NCI-H345 (cell line): ENCODE measurements at regions not wholly inside any gene's neighbourhood (a gene's known extent, or its start where the extent isn't known, plus 50 kb on each side); places are given as distances from the start of the nearest gene placed in this dataset.

Experiments used
- DNase-seq: peaks from one replicate; lab custom pipeline; 2025; lab: John Stamatoyannopoulos, UW

DNA sequence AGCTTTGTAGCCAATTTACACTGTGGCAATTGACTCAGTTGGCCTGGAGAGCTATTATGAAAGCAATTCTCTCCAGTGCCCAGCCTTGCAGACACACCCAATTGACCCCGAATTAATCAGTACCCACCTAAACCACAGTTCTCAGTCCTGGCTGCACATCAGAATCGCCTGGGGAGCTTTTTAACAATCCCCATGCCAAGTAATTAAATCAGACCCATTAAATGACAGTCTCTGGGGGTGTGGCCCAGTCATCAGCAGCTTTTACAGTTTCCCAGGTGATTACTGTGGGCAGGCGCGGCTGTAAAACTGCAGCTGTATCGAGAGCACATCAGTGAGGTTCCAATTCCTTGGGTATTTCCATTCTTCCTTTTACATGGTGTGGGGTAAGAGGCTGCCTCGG is 460.9 kb upstream of the FAT1 start:
- DNase-seq = no peak

DNA sequence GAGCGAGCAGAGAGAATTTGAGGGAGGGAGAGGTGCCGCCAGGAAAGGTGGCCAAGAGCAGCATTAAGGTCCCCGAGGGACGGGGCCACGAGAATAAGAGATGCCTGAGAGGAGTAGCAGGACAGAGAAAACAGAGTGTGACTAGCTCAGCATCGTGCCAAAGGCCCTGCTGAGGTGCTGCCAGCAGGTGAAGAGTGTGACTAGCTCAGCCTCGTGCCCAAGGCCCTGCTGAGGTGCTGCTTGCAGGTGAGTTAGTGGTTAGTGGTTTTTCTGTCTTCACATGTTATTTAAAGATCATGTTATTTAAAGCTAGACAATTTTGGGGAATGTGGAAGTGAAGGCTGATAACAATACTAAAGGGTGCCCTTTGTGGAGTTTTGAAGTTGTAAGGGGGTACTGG is 464.5 kb upstream of the FAT1 start:
- DNase-seq = no peak

GRCh38 chr4:187188741-187189140 is 465.1 kb upstream of the FAT1 start:
- no peak for DNase-seq

- no peak for DNase-seq
Observed at GRCh38 chr4:187190390-187190789, 466.7 kb upstream of the FAT1 start.

DNA sequence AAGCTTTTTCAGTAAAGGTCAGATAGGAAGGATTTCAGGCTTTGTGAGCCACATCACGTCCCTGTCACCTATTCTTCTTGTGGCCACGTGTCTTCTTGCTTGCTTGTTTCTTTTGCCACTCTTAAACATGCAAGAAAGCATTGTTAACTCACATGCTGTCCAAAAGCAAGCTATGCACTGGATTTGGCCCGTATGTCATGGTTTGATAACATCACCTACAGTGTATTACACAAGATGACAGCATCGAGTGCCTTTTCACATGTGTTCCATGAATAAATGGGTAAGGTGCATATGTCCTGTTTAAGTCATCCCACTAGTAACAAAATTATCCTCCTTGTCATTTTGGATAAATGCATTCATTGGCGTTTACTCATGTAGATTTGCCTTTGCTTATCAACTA is 468.0 kb upstream of the FAT1 start:
- DNase-seq = no peak

- no peak for DNase-seq
Observed at GRCh38 chr4:187192266-187192665, 468.6 kb upstream of the FAT1 start.

- DNase-seq = no peak
Observed at GRCh38 chr4:187193141-187193540, 469.5 kb upstream of the FAT1 start.

DNA sequence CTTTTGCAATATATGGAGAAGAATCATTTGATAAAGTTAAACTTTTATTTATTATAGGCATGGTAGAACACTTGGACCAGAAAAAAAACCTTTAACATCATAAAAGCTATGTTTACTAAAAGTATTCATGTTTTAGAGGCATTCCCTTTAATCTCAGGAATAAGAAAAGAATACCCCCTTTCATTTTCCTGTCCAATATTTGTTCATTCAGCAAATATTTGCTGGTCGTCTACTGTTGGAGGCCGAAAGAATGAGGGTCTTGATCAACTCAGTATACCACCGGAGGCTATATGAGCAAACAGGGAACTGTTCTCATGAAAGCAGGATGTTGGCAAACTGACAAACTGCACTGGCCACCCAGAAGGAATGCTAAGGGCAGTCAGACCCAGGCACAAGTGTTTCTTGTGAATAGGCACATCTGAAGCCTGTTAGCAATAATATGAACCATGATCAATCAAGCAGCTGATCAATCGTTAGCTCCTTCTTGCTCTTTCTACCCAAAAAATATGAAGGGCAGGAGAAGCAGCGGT is 480.8 kb upstream of the FAT1 start:
- DNase-seq = no peak

DNA sequence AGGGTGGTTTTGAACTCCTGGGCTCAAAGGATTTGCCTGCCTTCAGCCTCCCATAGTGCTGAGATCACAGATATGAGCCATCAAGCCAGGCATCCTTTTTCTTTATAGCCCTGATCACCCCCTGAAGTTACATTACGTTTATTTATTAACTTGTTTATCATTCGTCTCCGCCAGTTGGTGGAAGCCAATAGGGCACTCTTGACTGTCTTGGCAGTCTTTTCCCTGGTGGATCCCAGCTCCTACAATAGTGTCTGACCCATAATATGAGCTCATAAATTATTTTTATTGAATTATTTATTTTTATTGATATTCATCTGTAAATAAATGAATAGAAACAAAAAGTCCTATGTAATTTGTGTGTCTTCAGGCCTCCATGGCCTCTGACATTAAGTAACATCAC is 484.3 kb upstream of the FAT1 start:
- DNase-seq = no peak

DNA sequence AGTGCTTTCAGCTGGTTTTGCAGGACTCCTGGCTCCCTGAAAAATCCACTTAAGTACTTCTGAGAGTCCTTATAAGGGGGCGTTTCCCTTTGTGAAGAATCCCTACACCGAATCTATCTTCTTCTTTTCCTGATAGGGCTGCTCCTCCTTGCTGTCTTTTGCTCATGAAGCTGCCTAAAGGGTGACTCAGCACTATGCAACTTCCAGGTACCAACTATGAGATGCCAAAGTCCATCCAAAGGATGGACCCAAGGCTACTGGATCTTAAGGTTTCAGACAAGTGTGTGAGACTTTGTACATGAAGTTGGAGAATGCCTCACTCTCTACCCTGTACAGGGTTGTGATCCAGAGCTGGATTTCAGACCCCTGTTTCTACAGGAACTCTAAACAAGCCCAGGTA is 485.0 kb upstream of the FAT1 start:
- no peak for DNase-seq

DNA sequence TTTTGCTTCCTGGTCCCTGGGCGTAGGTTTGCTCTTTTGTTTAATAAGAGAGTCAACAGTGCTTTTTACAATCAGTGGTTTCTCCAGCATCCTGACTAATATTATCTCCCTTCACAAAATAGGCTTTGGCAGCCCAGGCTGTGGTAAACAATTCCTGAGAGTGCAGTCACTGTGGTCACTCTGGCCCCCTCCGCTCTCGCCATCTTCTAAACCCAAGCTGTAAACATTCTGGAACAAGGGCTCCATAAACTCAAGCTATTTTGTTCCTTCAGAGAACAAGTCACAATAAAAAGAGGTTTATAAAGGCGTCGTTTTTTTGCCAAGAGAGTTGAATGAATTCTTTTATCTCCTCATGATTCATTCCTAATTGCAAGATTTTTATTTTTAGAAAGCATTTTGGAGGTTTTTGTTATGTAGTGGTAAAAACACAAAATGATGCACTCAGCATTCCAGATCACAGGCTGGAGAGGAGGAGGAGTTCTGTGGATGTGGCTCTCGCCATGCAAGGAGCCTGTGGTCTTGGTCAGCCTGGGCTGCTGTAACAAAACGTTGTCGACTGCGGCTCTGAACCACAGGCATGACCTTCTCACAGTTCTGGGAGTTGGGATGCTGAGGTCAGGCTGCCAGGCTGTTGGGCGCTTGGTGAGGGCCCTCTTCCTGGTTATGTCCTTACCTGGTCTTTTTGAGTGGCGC is 486.4 kb upstream of the FAT1 start:
- DNase-seq = no peak

DNA sequence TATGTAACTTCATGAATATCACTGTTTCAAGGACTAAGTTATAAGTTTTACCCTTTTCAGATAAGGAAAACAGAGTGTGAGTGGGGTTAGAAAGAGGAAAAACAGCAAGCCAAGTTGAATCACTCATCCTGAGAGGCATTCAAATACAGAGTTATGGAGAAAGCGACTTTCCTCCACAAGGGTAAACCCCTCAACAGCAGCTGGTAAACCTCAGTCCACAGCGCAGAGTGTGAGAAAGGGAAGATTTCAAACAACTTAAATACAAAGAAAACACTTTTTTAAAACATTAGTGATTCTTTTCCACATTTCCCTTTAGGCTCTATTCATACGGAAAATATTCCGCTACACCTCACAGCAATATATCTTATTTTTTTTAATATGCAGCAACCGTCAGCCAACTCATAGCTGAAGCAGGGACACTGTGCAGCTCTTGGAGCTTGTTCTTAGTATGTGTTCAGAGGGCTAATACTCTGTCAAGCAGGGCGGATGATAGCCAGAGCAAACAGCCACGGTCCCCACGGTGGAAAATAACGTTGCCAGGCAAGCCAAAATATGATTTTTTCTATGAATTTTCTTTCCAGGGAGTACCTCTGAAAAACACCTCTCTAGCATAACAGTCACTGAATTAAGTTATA is 488.9 kb upstream of the FAT1 start:
- DNase-seq = no peak

- DNase-seq = no peak
Observed at GRCh38 chr4:187215438-187215837, 491.8 kb upstream of the FAT1 start.

DNA sequence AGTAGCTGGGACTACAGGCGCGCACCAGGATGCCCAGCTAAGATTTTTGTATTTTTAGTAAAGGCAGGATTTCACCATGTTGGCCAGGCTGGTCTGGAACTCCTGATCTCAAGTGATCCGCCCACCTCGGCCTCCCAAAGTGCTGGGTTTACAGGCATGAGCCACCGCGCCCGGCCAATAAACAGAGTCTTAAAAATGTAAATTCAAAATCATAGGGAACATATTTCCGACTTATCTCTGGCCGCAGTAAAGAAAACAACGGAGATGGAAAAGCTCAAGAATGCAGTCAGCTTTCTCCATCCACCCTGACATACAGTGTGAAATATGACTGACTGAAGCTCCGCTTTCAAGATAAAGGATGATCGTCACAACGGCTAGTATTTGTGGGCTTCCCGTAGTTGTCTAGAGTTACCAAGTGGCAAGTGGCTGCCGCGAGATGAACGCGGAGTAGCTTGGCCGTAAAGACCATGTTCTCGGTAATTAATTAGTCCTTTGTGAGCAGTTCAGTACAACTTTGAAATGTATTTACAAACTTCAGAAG is 495.1 kb upstream of the FAT1 start:
- no peak for DNase-seq

DNA sequence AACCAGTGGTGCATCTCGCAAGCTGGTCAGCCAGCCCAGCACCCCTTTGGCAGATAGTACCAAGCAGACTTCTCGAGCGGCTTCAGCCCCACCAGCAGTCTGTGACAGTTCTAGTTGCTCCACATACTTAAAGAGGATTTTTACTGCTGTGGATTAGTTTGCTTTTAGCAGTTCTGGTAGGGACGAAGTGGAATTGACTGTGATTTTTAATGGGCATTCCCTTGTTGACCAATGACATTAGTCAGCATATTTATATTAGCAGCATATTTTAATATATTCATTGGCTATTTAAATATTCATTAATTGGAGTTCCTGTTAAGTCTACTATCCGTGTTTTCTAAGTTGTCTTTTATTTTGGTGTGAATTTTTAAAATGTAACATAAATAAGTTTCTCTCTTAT is 500.9 kb upstream of the FAT1 start:
- no peak for DNase-seq

GRCh38 chr4:187227907-187228704 is 504.4 kb upstream of the FAT1 start:
- no peak for DNase-seq

DNA sequence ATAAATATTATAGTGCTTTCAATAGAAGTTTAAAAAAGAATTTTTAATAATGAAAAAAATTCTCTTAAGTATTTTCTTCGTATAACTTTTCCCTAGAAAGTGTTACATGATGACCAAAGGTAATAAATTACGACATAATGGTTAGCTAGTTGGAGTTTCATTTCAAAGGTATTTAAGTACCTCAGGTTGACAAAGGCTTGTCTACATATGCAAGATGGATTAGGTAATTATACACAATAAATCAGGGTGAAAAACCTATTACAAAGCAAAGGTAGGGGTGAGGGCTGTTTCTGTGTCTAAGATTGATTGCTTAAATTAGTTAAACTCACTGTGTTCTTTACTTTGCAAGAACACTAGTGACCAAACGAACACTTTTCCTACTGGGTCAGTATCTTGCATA is 508.5 kb upstream of the FAT1 start:
- no peak for DNase-seq

DNA sequence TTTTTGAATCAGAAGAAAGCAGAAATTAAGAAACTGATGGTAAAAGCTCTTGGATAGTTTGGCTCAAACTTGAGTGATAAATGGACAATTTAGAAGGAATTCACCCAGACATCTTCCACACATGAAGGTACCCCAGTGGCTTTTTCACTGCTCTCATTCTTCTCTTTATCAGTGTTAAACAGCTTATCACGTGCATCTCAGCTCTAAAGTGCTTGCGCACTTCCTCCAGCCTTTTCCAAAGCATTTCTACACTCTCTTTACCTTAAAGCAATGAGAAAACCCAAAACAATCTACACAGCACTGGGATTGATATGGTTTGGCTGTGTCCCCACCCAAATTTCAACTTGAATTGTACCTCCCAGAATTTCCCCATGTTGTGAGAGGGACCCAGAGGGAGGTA is 509.1 kb upstream of the FAT1 start:
- DNase-seq = no peak

DNA sequence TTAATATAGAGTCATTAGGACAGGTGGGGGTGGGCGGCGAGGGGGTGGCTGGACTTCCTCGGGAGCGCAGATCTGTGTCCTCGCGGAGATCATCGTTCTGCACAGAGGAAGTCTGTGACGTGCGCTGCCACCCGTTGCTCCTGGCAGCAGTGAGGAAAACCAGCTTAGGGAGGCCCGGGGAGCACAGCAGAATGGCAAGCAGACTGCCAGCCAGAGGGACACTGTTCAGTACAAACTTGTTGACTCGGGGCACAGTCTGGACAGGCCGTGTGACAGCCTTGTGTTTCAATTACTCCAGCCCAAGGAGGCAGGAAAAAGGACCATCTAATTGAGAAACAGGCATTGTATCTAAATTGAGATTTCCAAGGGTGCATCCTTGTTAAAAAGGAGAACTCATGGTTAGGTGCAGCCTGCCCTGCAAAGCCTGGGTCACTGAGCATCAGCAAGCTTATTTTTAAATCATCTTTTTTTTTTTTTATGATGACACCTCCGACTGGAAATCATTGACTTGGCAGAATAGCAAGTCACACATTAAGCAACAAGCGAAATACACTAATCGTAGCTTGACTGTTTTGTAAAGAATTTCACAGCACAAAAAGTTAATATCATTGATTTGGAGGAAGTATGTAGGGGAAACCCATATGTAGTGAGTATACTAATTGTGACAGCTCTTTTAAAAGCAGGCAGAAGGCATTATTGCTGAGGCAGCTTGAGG is 512.0 kb upstream of the FAT1 start:
- DNase-seq = no peak

DNA sequence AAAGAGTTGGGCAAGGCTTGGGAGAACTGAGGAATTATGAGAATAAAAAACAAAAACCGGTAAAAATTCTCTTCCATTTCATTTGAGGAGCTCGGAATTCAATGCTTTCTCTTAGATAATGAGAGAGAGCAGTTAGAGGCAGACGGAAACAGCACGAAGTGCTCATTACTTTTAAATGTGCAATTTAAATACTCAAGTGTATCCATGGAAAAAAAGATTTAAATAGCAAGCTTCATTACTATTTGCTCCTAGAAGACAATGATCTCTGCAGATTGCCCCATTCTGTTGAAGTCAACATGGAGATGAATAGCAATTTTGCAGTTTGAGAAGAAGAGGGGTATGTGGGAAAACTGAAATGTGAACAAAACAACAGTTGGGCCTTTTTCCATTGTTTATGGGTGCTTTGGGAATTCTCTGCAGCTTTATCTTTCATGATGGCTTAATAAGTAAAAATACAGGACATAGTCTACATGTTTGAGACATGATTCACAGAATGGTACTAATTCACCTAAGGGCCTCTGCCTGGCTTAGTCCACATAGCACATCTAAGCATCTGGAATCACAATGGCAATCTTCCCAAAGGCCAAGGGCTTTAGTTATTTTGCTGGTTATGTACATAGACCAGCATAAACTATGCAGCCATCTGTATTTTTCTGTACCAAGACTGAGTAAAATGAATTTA is 512.7 kb upstream of the FAT1 start:
- DNase-seq = no peak

DNA sequence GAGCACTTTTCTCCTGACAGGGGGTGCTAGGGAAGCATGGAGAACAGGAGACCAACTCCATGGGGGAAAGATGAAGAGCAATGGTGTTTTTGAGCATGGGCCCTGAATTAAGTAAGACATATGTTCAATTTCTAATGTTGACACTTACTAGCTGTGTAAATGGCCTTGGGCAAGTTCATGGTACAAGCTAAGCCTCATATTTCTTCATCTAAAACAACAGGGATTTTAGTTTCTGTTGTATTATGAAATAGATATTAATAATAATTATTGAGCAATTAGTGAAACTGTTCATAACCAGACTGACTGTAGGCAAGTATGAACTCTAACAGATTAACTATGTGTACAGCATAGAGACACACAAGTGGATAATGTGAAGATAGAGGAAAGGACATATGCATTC is 515.0 kb upstream of the FAT1 start:
- no peak for DNase-seq

GRCh38 chr4:187251896-187252295 is 528.2 kb upstream of the FAT1 start:
- no peak for DNase-seq
